Endothelial cell of umbilical vein (primary cell): ENCODE measurements at regions not wholly inside any gene's neighbourhood (a gene's known extent, or its start where the extent isn't known, plus 50 kb on each side); places are given as distances from the start of the nearest gene placed in this dataset.

Experiments used
- BruUV-seq: library from RNA; stranded (reverse); fragments of 400-500 nt; replicated peaks from 2 replicates; lab custom pipeline; 2021; lab: Mats Ljungman, UMichigan
- CTCF ChIA-PET: fragments of 300-600, 350-600 bp; sonication (Branson Sonifier 250); formaldehyde crosslinking; loops from one replicate; lab custom pipeline; 2021; ENCODE audit warnings: antibody characterized with exemption, inconsistent platforms; lab: Charles Lee
- POLR2A ChIA-PET: fragments of 300-600, 350-600 bp; sonication (Branson Sonifier 250); formaldehyde crosslinking; loops from one replicate; lab custom pipeline; 2021; ENCODE audit warnings: antibody characterized with exemption, inconsistent platforms; lab: Charles Lee
- DNase-seq: peaks from one replicate; pipeline ENCODE4 v3.0.0-alpha.2; 2011; ENCODE audit warnings: low read depth, low spot score
- FAIRE-seq: peaks from 2 replicates; lab custom pipeline; 2011; peaks lifted over from hg19 to GRCh38; lab: Jason Lieb, UNC
- H2AFZ ChIP-seq: 2 replicates; pipeline ENCODE4 v1.6.0; 2012; ENCODE audit warnings: low read depth, low read length, control low read depth, inconsistent platforms
- H3K27ac ChIP-seq: 2 replicates; pipeline ENCODE4 v1.5.1; 2011; ENCODE audit warnings: low read depth, mild to moderate bottlenecking, control low read depth, low read length, moderate library complexity; ENCODE audit not compliant: insufficient read depth
- H3K27me3 ChIP-seq, 2 experiments: 2 replicates each; pipeline versions ENCODE4 v1.6.0 to v1.6.1; 2011; ENCODE audit warnings: low read length in 2 of 2, mixed read lengths in 1 of 2; ENCODE audit not compliant: control insufficient read depth in 2 of 2, insufficient read depth in 2 of 2
- H3K36me3 ChIP-seq, 2 experiments: 2 replicates in 1 of 2; 3 replicates in 1 of 2; pipeline ENCODE4 v1.5.1; 2011; ENCODE audit warnings: low read length in 2 of 2, mild to moderate bottlenecking in 1 of 2, moderate library complexity in 1 of 2; ENCODE audit not compliant: control insufficient read depth in 2 of 2, insufficient read depth in 2 of 2; ENCODE audit errors: extremely low read depth in 1 of 2
- H3K4me1 ChIP-seq: 3 replicates; pipeline ENCODE4 v1.5.1; 2011; ENCODE audit warnings: mild to moderate bottlenecking, low read length; ENCODE audit not compliant: control insufficient read depth, insufficient read depth; ENCODE audit errors: extremely low read depth
- H3K4me2 ChIP-seq: 2 replicates; pipeline ENCODE4 v1.6.1; 2011; ENCODE audit warnings: low read length, control low read depth, mixed read lengths; ENCODE audit not compliant: insufficient read depth
- H3K4me3 ChIP-seq, 3 experiments: fragments of 200-600 bp in 1 of 3; sonication (generic), shearing (Covaris generic) in 1 of 3; replicated peaks in 1 of 3; 2 replicates each; pipeline ENCODE4 v1.5.1; 2011 to 2016; ENCODE audit warnings: control low read depth in 3 of 3, low read length in 3 of 3, mild to moderate bottlenecking in 2 of 3, inconsistent platforms in 1 of 3, low read depth in 1 of 3, moderate library complexity in 1 of 3; ENCODE audit not compliant: insufficient read depth in 1 of 3
- H3K79me2 ChIP-seq: 2 replicates; pipeline ENCODE4 v1.6.0; 2012; ENCODE audit warnings: low read length, inconsistent platforms; ENCODE audit not compliant: control insufficient read depth, insufficient read depth
- H3K9ac ChIP-seq: replicated peaks from 2 replicates; pipeline ENCODE3; 2011; ENCODE audit warnings: low read length, control low read depth; ENCODE audit not compliant: insufficient read depth; ENCODE audit errors: extremely low read depth
- H3K9me1 ChIP-seq: replicated peaks from 3 replicates; pipeline ENCODE4 v1.6.0; 2011; ENCODE audit warnings: mild to moderate bottlenecking, low read length; ENCODE audit not compliant: control insufficient read depth, insufficient read depth; ENCODE audit errors: extremely low read depth
- H3K9me3 ChIP-seq: replicated peaks from 2 replicates; pipeline ENCODE4 v1.5.1; 2012; ENCODE audit warnings: low read length, inconsistent platforms; ENCODE audit not compliant: control insufficient read depth, insufficient read depth
- H4K20me1 ChIP-seq: replicated peaks from 2 replicates; pipeline ENCODE3; 2011; ENCODE audit warnings: mild to moderate bottlenecking, low read length; ENCODE audit not compliant: control insufficient read depth, insufficient read depth; ENCODE audit errors: extremely low read depth
- CTCF ChIP-seq, 2 donors: IDR thresholded peaks; 1 replicate in 1 of 2; 2 replicates in 1 of 2; pipeline ENCODE4 v1.5.1; 2011; ENCODE audit warnings: low read length in 2 of 2, mild to moderate bottlenecking in 2 of 2, moderate library complexity in 2 of 2, control low read depth in 1 of 2, inconsistent platforms in 1 of 2, low read depth in 1 of 2; ENCODE audit not compliant: insufficient read depth in 1 of 2; ENCODE audit errors: extremely low read depth in 1 of 2
- EZH2 ChIP-seq: IDR thresholded peaks from 2 replicates; pipeline ENCODE4 v1.6.1; 2012; ENCODE audit warnings: borderline replicate concordance, low read depth, mild to moderate bottlenecking, moderate library complexity, low read length, inconsistent platforms; ENCODE audit not compliant: severe bottlenecking
- FOS ChIP-seq: IDR thresholded peaks from 2 replicates; pipeline ENCODE4 v1.6.1; 2011; ENCODE audit warnings: mild to moderate bottlenecking, low read length, moderate library complexity, borderline replicate concordance; ENCODE audit not compliant: insufficient read depth
- GATA2 ChIP-seq: IDR thresholded peaks from 2 replicates; pipeline ENCODE4 v1.7.0; 2011; ENCODE audit warnings: low read depth, mild to moderate bottlenecking, moderate library complexity, mixed read lengths, low read length; ENCODE audit not compliant: insufficient read length, insufficient read depth
- MAX ChIP-seq: IDR thresholded peaks from 2 replicates; pipeline ENCODE4 v1.6.1; 2011; ENCODE audit not compliant: insufficient read depth, insufficient read length
- MYC ChIP-seq: IDR thresholded peaks from one replicate; pipeline ENCODE4 v1.6.1; 2011; ENCODE audit warnings: mild to moderate bottlenecking, low read depth, low read length
- POLR2A ChIP-seq: IDR thresholded peaks from 2 replicates; pipeline ENCODE4 v1.6.1; 2012; ENCODE audit warnings: low read depth, mild to moderate bottlenecking, control low read depth, low read length
- dilution Hi-C: fragments of 300-500 bp; cut with MboI; formaldehyde crosslinking; loops from one replicate; pipeline ENCODE4 v1.15.0; 2019; ENCODE audit warnings: low sequenced_read_pairs; ENCODE audit not compliant: extremely low pct_ligation_motif_present
- intact Hi-C: fragments of 100-400 bp; cut with micrococcal nuclease; formaldehyde crosslinking; loops from one replicate; pipeline ENCODE4 v1.10.0; 2022

GRCh38 chr4:178556796-178557195 lies 1114.6 kb upstream of the AGA start:
- TF ChIP-seq MAX, result no peak
- no peak for TF ChIP-seq CTCF (IDR thresholded peaks at IDR 0.05; ENCODE audit: extremely low read depth in 1 of 2, insufficient read depth in 1 of 2, low read depth in 1 of 2, low read length in 2 of 2)
- POLR2A ChIA-PET, result no interaction called here
- Histone ChIP-seq H3K4me2 (no peak overlapping the region), H3K9me1 (no peaks in the 10 kb centered on the region), H3K27me3 (no peaks in the 10 kb centered on the region), H3K4me3 (no peak overlapping the region), H3K79me2 (no peaks in the 10 kb centered on the region), H3K36me3 (no peaks in the 10 kb centered on the region), H4K20me1 (no peaks in the 10 kb centered on the region), H2AFZ (no peak overlapping the region), H3K9ac (no peak overlapping the region), H3K4me1 (no peaks in the 10 kb centered on the region), H3K9me3 (peaks cover 3% of the 10 kb centered on the region), H3K27ac (no peak overlapping the region)
- DNase-seq, result no peak
- no TSS peak for BruUV-seq
- dilution Hi-C loops, result no loop called here
- intact Hi-C loops, result no loop called here
- CTCF ChIA-PET, result no interaction called here
- no peak for FAIRE-seq

GRCh38 chr4:178577933-178578332 lies 1135.7 kb upstream of the AGA start:
- CTCF ChIA-PET, result no interaction called here
- TF ChIP-seq GATA2 (no peak), FOS (no peak), EZH2 (no peak), CTCF (IDR thresholded peaks at IDR 0.05; ENCODE audit: extremely low read depth in 1 of 2, insufficient read depth in 1 of 2, low read depth in 1 of 2, low read length in 2 of 2) (no peak), MAX (no peak), MYC (no peak), POLR2A (no peak)
- Histone ChIP-seq H3K36me3 (no peaks in the 10 kb centered on the region), H3K27ac (no peak overlapping the region), H3K4me3 (no peak overlapping the region), H4K20me1 (no peaks in the 10 kb centered on the region), H3K9me3 (peaks cover 6% of the 10 kb centered on the region), H3K27me3 (no peaks in the 10 kb centered on the region), H3K79me2 (no peaks in the 10 kb centered on the region), H3K4me2 (no peak overlapping the region), H2AFZ (no peak overlapping the region), H3K4me1 (no peaks in the 10 kb centered on the region), H3K9ac (no peak overlapping the region), H3K9me1 (no peaks in the 10 kb centered on the region)
- intact Hi-C loops, result no loop called here
- FAIRE-seq (no peak), DNase-seq (no peak)
- dilution Hi-C loops, result no loop called here
- POLR2A ChIA-PET, result no interaction called here
- BruUV-seq, result no TSS peak
